Spleen (tissue), 11 donors: ENCODE measurements at regions not wholly inside any gene's neighbourhood (a gene's known extent, or its start where the extent isn't known, plus 50 kb on each side); places are given as distances from the start of the nearest gene placed in this dataset.

Source experiments
- DNase-seq: peaks from one replicate; pipeline ENCODE4 v3.0.0-alpha.2; 2020
- H3K27ac ChIP-seq, 8 donors: fragments of 200-600 bp; sonication (generic) in 7 of 8; 1 replicate in 4 of 8; 2 replicates in 4 of 8; pipeline versions ENCODE4 v1.5.0 to v1.8.0; 2016 to 2021; ENCODE audit warnings: inconsistent platforms in 4 of 8, mild to moderate bottlenecking in 4 of 8, moderate library complexity in 1 of 8
- H3K27me3 ChIP-seq, 7 donors: fragments of 200-600 bp; sonication (generic) in 6 of 7; replicated peaks in 1 of 7; 1 replicate in 4 of 7; 2 replicates in 3 of 7; pipeline versions ENCODE4 v1.5.0 to v1.8.0; 2016 to 2021; ENCODE audit warnings: inconsistent platforms in 3 of 7, mild to moderate bottlenecking in 1 of 7
- H3K36me3 ChIP-seq, 6 donors: fragments of 200-600 bp; sonication (generic) in 5 of 6; 1 replicate in 4 of 6; 2 replicates in 2 of 6; pipeline versions ENCODE4 v1.5.0 to v1.8.0; 2016 to 2021; ENCODE audit warnings: inconsistent platforms in 2 of 6
- H3K4me1 ChIP-seq, 6 donors: fragments of 200-600 bp; sonication (generic) in 5 of 6; 1 replicate in 3 of 6; 2 replicates in 3 of 6; pipeline versions ENCODE4 v1.5.0 to v1.8.0; 2016 to 2021; ENCODE audit warnings: inconsistent platforms in 3 of 6
- H3K4me3 ChIP-seq, 8 donors: fragments of 200-600 bp; sonication (generic) in 7 of 8; 1 replicate in 4 of 8; 2 replicates in 4 of 8; pipeline versions ENCODE4 v1.5.0 to v1.8.0; 2016 to 2021; ENCODE audit warnings: inconsistent platforms in 4 of 8, mild to moderate bottlenecking in 4 of 8, moderate library complexity in 2 of 8
- H3K9me3 ChIP-seq, 8 donors: fragments of 200-600 bp; sonication (generic) in 7 of 8; 1 replicate in 4 of 8; 2 replicates in 4 of 8; pipeline versions ENCODE4 v1.5.0 to v1.8.0; 2016 to 2021; ENCODE audit warnings: inconsistent platforms in 4 of 8
- POLR2A ChIP-seq, 3 donors: fragments of 450-650 bp; IDR thresholded peaks; one replicate each; pipeline ENCODE4 v1.5.1; 2017; ENCODE audit warnings: antibody characterized with exemption in 3 of 3, mild to moderate bottlenecking in 1 of 3
- POLR2AphosphoS5 ChIP-seq, 3 donors: sonication (generic); formaldehyde crosslinking; IDR thresholded peaks; one replicate each; pipeline ENCODE4 v1.5.1; 2017; ENCODE audit warnings: antibody characterized with exemption in 3 of 3
- WGBS, 5 donors: extraction: QIAGEN DNeasy Blood & Tissue Kit in 3 of 5; methylation state at CpG; one replicate each; pipeline versions ENCODE4 v1.1.5 to v1.1.7; 2013 to 2018; 5-methylcytosine and 5-hydroxymethylcytosine counted together
- intact Hi-C: fragments of 100-400 bp; cut with DNase I; formaldehyde crosslinking; loops from one replicate; pipeline ENCODE4 v1.15.0; 2023; ENCODE audit warnings: low total_unique reads
- TF ChIP-seq, protein P1 (sequence below), 11 experiments: fragments of 200-600 bp in 7 of 11; fragments of 450-650 bp in 4 of 11; sonication (generic) in 4 of 11; IDR thresholded peaks in 8 of 11; conservative IDR thresholded peaks in 3 of 11; 1 replicate in 7 of 11; 2 replicates in 4 of 11; pipeline versions ENCODE4 v1.4.0 to v1.8.0; 2016 to 2021; ENCODE audit warnings: antibody characterized with exemption in 11 of 11, inconsistent platforms in 4 of 11, mild to moderate bottlenecking in 1 of 11
- donor health status: healthy with polysubstance abuse.
- donor health status: DM: no; HTN: no; CAD: no; lungs with moderate emphysema.
- donor health status: DM: no; HTN: no; CAD: no.
- donor health status: Bipolar disorder and iron deficiency.
- donor health status: healthy.
- donor health status: DM: no; HTN: no; CAD: no.
- donor health status: DM: yes; HTN: yes; CAD: no.

DNA sequence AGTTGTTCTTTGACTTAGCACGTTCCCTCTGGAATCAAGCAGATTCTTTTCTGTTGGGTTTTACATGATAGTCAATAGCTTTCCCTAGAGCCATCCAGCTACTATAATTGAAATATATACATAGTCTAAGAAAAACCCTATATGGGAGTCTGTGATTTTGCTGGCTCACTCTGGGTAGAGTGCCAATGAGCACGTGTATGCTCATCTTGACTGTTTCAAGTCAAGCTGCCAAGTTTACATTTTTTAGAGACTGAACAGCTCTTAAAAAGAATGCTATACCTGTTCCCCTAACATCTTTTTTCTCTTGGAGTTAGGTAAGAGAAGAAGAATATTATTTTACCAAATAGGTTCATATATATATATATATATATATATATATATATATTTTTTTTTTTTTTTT is 182.8 kb upstream of the NRIP1 start:
- Histone ChIP-seq H3K27ac (no peak overlapping the region), H3K36me3 (no peaks in the 10 kb centered on the region), H3K9me3 (no peaks in the 10 kb centered on the region), H3K4me1 (no peaks in the 10 kb centered on the region), H3K4me3 (no peak overlapping the region), H3K27me3 (no peaks in the 10 kb centered on the region)
- intact Hi-C loops = no loop called here
- DNase-seq = no peak
- 83 to 92% (median 91%) methylated on average over 2 of the region's 2 CpGs for WGBS, 5 donors
- TF ChIP-seq POLR2A (IDR thresholded peaks at IDR 0.05) (no peak), POLR2AphosphoS5 (IDR thresholded peaks at IDR 0.05) (no peak)
- TF ChIP-seq, protein P1, sequence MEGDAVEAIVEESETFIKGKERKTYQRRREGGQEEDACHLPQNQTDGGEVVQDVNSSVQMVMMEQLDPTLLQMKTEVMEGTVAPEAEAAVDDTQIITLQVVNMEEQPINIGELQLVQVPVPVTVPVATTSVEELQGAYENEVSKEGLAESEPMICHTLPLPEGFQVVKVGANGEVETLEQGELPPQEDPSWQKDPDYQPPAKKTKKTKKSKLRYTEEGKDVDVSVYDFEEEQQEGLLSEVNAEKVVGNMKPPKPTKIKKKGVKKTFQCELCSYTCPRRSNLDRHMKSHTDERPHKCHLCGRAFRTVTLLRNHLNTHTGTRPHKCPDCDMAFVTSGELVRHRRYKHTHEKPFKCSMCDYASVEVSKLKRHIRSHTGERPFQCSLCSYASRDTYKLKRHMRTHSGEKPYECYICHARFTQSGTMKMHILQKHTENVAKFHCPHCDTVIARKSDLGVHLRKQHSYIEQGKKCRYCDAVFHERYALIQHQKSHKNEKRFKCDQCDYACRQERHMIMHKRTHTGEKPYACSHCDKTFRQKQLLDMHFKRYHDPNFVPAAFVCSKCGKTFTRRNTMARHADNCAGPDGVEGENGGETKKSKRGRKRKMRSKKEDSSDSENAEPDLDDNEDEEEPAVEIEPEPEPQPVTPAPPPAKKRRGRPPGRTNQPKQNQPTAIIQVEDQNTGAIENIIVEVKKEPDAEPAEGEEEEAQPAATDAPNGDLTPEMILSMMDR (IDR thresholded peaks at IDR 0.05 in 8 of 11, conservative IDR thresholded peaks at IDR 0.05 in 3 of 11) = no peak

DNA sequence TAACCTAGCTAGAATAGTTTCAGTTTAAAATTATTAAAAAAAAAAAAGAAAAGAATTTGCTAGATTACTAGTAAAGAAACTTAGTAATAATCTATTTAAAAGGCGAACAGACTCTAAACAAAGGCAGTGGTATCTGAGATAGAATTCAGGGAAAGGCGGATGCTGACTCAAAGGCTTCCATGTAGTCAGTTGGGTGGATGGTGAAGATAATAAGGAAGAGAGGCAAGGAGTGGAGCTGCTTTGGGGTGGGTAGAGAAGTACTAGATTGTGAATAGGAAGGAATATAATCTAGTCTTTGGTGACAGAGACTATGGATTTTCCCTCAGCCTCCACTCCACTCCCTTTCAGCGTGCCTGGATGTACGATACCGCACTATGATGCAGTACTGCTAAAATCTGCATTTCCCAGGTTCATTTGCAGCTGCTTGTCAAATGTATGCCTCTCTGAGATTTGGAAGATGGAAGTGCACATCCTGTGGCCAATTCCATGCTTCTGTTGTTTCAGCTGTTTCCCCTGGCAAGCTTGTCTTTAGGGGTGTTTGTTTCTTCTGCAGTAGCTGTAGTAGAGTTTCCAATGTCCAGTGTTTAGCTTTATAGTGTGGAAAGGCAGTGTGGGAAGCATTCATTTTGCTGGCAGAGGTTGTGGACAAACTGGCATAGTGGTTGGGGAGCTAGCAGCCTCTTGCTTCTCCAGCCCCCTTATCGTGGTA is 184.6 kb upstream of the NRIP1 start:
- no peaks in the 10 kb centered on the region for H3K4me1 ChIP-seq
- H3K4me3 ChIP-seq = no peak overlapping the region
- 90 to 97% (median 94%) methylated on average over 6 of the region's 6 CpGs for WGBS, 5 donors
- no peaks in the 10 kb centered on the region for H3K27me3 ChIP-seq
- H3K9me3 ChIP-seq = no peaks in the 10 kb centered on the region
- intact Hi-C loops = no loop called here
- TF ChIP-seq POLR2A (IDR thresholded peaks at IDR 0.05) (no peak), POLR2AphosphoS5 (IDR thresholded peaks at IDR 0.05) (no peak)
- TF ChIP-seq, protein P1 (IDR thresholded peaks at IDR 0.05 in 8 of 11, conservative IDR thresholded peaks at IDR 0.05 in 3 of 11) = no peak
- H3K36me3 ChIP-seq = no peaks in the 10 kb centered on the region
- no peak for DNase-seq
- H3K27ac ChIP-seq = no peak overlapping the region

DNA sequence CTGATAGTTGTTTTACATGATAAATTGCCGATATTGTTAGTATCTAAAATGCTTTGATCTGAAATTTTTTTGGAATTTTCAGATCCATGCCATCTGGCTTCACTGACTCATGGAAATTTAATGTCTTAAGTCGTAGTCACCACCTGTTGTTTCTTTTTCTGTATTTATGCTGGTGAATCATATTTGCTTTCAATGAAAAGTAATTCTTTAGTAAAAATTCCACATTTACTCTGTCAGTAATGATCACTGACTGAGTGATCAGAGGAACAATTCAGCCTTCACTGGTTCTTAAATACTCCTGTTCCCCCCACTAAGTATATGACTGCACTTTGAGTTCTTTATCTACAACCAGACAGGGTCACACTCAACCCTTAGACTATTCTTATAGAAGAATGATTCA is 185.6 kb upstream of the NRIP1 start:
- Histone ChIP-seq H3K27me3 (no peaks in the 10 kb centered on the region), H3K4me3 (no peak overlapping the region), H3K27ac (no peak overlapping the region), H3K4me1 (no peaks in the 10 kb centered on the region), H3K36me3 (no peaks in the 10 kb centered on the region), H3K9me3 (no peaks in the 10 kb centered on the region)
- no peak for DNase-seq
- WGBS, 5 donors = 78 to 90% (median 88%) methylated on average over 2 of the region's 2 CpGs
- intact Hi-C loops = no loop called here
- TF ChIP-seq, protein P1 (IDR thresholded peaks at IDR 0.05 in 8 of 11, conservative IDR thresholded peaks at IDR 0.05 in 3 of 11) = no peak
- TF ChIP-seq POLR2AphosphoS5 (IDR thresholded peaks at IDR 0.05) = no peak
- no peak for TF ChIP-seq POLR2A (IDR thresholded peaks at IDR 0.05)

DNA sequence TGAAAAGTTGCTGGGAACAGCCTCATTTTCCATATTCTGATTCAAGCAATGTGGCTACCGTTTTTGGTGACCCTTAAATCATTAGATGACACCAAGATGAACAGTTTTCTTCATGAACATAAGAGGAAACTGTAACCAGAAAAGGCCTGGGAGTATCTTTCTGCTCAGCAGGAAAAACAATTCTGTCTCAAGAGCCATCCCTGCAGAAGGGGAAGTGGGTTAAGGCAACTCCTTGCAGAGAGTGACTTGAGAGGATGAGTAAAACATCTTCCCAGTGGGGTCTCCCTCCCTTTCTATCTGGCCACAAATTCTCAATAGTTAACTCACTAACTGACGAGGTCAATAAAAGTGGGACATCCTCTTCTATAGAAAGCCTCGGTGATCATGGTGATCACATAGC is 187.6 kb upstream of the NRIP1 start:
- Histone ChIP-seq H3K4me1 (no peaks in the 10 kb centered on the region), H3K27ac (no peak overlapping the region), H3K36me3 (no peaks in the 10 kb centered on the region), H3K27me3 (no peaks in the 10 kb centered on the region), H3K9me3 (no peaks in the 10 kb centered on the region), H3K4me3 (no peak overlapping the region)
- TF ChIP-seq, protein P1 (IDR thresholded peaks at IDR 0.05 in 8 of 11, conservative IDR thresholded peaks at IDR 0.05 in 3 of 11) = no peak
- TF ChIP-seq POLR2A (IDR thresholded peaks at IDR 0.05) = no peak
- TF ChIP-seq POLR2AphosphoS5 (IDR thresholded peaks at IDR 0.05) = no peak
- no peak for DNase-seq
- intact Hi-C loops = no loop called here
- WGBS, 5 donors = 29 to 50% (median 43%) methylated on average over 3 of the region's 3 CpGs
